ENCODE measurements at regions not wholly inside any gene's neighbourhood (a gene's known extent, or its start where the extent isn't known, plus 50 kb on each side); places are given as distances from the start of the nearest gene placed in this dataset.

DNA sequence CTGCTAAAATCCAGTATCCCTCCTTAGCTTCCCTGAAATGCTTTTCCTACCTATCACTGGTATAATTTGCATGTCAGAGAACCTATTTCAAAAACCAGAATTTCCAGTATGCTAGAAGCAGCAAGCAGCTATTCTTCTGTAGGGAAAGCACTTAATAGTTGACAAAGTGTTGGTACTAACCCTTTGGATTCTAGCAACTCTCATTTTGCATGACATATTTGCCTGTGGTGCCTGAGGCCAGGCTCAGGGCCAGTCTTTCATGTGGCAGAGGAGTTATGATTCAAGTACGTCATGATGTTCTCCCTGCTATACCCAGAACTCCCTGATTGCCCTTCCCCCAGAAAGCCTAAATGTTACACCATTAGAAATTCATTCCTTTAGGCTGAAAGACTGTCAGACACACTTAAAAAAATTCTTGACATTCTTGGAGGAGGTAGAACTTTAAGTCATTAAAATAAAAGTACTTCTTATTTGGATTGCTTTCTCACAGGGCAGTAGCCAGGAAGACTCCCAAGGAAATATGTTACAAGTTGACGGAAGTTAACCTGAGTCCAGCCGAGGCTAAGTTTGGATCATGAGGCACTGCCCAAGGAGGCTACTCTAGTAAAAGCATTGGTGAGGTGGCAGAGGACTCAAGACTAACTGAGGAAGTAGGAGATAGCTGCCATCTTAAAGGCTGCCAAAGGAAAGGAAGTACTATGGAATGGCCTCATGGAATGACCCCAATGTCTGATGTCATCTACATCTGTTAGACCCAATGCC, 298.4 kb upstream of the SPAG17 start:
- intact Hi-C loops (cut with micrococcal nuclease) = no loop called here
- H3K9me3 Mint-ChIP-seq = peaks cover 0 to 9% (median 3%) of the 10 kb centered on the region in 7 donors
- TF ChIP-seq, protein P1, sequence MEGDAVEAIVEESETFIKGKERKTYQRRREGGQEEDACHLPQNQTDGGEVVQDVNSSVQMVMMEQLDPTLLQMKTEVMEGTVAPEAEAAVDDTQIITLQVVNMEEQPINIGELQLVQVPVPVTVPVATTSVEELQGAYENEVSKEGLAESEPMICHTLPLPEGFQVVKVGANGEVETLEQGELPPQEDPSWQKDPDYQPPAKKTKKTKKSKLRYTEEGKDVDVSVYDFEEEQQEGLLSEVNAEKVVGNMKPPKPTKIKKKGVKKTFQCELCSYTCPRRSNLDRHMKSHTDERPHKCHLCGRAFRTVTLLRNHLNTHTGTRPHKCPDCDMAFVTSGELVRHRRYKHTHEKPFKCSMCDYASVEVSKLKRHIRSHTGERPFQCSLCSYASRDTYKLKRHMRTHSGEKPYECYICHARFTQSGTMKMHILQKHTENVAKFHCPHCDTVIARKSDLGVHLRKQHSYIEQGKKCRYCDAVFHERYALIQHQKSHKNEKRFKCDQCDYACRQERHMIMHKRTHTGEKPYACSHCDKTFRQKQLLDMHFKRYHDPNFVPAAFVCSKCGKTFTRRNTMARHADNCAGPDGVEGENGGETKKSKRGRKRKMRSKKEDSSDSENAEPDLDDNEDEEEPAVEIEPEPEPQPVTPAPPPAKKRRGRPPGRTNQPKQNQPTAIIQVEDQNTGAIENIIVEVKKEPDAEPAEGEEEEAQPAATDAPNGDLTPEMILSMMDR (IDR thresholded peaks at IDR 0.05) = no peak
- no peaks in the 10 kb centered on the region for H3K79me2 ChIP-seq (ENCODE audit: insufficient read depth, low read length)
- peaks cover 0 to 2% (median 0%) of the 10 kb centered on the region in 3 donors for H3K27me3 Mint-ChIP-seq (ENCODE audit: low read depth in 3 of 3)
- no peak for DNase-seq
- no peaks in the 10 kb centered on the region for H3K36me3 Mint-ChIP-seq
- no CpG with 5 or more reads among the region's 3 CpGs for WGBS (ENCODE audit: insufficient coverage)
- no peak overlapping the region for H2AFZ ChIP-seq (ENCODE audit: insufficient read depth, low read depth, low read length, poor library complexity, severe bottlenecking)
- peak overlapping the region in 1 of 7 donors; percentile 30 for H3K27ac Mint-ChIP-seq
- H3K4me1 ChIP-seq (ENCODE audit: control insufficient read depth in 1 of 2, insufficient read depth in 2 of 2, low read length in 2 of 2) = no peaks in the 10 kb centered on the region
- no peaks in the 10 kb centered on the region for H3K9me3 ChIP-seq (replicated peaks in 1 of 2; ENCODE audit: control insufficient read depth in 1 of 2, insufficient read depth in 1 of 2, low read length in 2 of 2)
- H3K4me3 ChIP-seq (replicated peaks in 1 of 3; ENCODE audit: low read depth in 2 of 3, low read length in 3 of 3) = no peak overlapping the region
- no peaks in the 10 kb centered on the region for H3K27me3 ChIP-seq (ENCODE audit: control insufficient read depth in 2 of 2, insufficient read depth in 2 of 2, low read length in 2 of 2)
- H4K20me1 ChIP-seq (ENCODE audit: insufficient read depth, low read length) = no peaks in the 10 kb centered on the region
- H3K36me3 ChIP-seq (replicated peaks in 1 of 2; ENCODE audit: control insufficient read depth in 1 of 2, insufficient read depth in 2 of 2, low read length in 2 of 2) = no peaks in the 10 kb centered on the region
- H3K27ac ChIP-seq (ENCODE audit: low read depth in 1 of 2, low read length in 2 of 2) = no peak overlapping the region
- no peak overlapping the region for H3K4me3 Mint-ChIP-seq
- H3K4me1 Mint-ChIP-seq = no peaks in the 10 kb centered on the region
- H3K4me2 ChIP-seq (replicated peaks; ENCODE audit: extremely low read depth, low read length, poor library complexity, severe bottlenecking) = no peak overlapping the region
- H3K9ac ChIP-seq (ENCODE audit: insufficient read depth, low read length, poor library complexity, severe bottlenecking) = no peak overlapping the region

DNA sequence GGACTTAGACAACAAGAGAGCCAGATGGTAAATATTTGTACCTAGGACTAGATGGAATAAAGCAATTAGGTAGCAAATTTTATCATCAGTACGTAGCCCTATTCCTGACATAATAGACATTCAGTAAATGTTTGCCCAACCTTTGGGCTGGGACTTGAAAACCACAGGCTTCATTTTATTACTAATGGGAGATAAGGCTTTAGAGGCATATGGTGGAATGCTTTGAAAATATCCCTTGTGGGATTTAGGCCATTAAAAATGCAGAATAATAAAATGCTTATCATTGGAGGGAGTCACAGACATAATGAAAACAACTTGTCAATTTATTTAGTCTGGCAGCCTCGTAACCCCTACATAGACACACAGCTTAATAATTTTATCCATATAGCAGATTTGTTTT, 296.1 kb upstream of the SPAG17 start:
- TF ChIP-seq, protein P1 (IDR thresholded peaks at IDR 0.05) = no peak
- intact Hi-C loops (cut with micrococcal nuclease) = no loop called here
- Histone ChIP-seq H3K27ac (ENCODE audit: low read depth in 1 of 2, low read length in 2 of 2) (no peak overlapping the region), H2AFZ (ENCODE audit: insufficient read depth, low read depth, low read length, poor library complexity, severe bottlenecking) (no peak overlapping the region), H3K4me2 (replicated peaks; ENCODE audit: extremely low read depth, low read length, poor library complexity, severe bottlenecking) (no peak overlapping the region), H3K36me3 (replicated peaks in 1 of 2; ENCODE audit: control insufficient read depth in 1 of 2, insufficient read depth in 2 of 2, low read length in 2 of 2) (no peaks in the 10 kb centered on the region), H3K79me2 (ENCODE audit: insufficient read depth, low read length) (no peaks in the 10 kb centered on the region), H3K4me3 (replicated peaks in 1 of 3; ENCODE audit: low read depth in 2 of 3, low read length in 3 of 3) (no peak overlapping the region), H3K9me3 (replicated peaks in 1 of 2; ENCODE audit: control insufficient read depth in 1 of 2, insufficient read depth in 1 of 2, low read length in 2 of 2) (peaks cover 4 to 6% of the 10 kb centered on the region in 2 donors), H4K20me1 (ENCODE audit: insufficient read depth, low read length) (no peaks in the 10 kb centered on the region), H3K4me1 (ENCODE audit: control insufficient read depth in 1 of 2, insufficient read depth in 2 of 2, low read length in 2 of 2) (no peaks in the 10 kb centered on the region), H3K9ac (ENCODE audit: insufficient read depth, low read length, poor library complexity, severe bottlenecking) (no peak overlapping the region), H3K27me3 (ENCODE audit: control insufficient read depth in 2 of 2, insufficient read depth in 2 of 2, low read length in 2 of 2) (no peaks in the 10 kb centered on the region)
- Mint-ChIP-seq H3K36me3 (no peaks in the 10 kb centered on the region), H3K27ac (no peak overlapping the region), H3K27me3 (ENCODE audit: low read depth in 3 of 3) (peaks cover 0 to 2% (median 0%) of the 10 kb centered on the region in 3 donors), H3K4me3 (no peak overlapping the region), H3K4me1 (no peaks in the 10 kb centered on the region), H3K9me3 (peaks cover 0 to 10% (median 3%) of the 10 kb centered on the region in 7 donors)
- no peak for DNase-seq
- WGBS (ENCODE audit: insufficient coverage) = no CpG with 5 or more reads among the region's 2 CpGs
